Left kidney (tissue), 1 donor: ENCODE measurements at regions not wholly inside any gene's neighbourhood (a gene's known extent, or its start where the extent isn't known, plus 50 kb on each side); places are given as distances from the start of the nearest gene placed in this dataset.

Experiments used
- DNase-seq: peaks from one replicate; pipeline ENCODE4 v3.0.0-alpha.2; 2013

GRCh38 chr2:212609479-212609878 lies 70.9 kb upstream of the ERBB4 start:
- no peak for DNase-seq

GRCh38 chr2:212607080-212607479 lies 68.5 kb upstream of the ERBB4 start:
- DNase-seq: no peak

- DNase-seq: no peak
Observed at GRCh38 chr2:212606232-212606631, 67.6 kb upstream of the ERBB4 start.

GRCh38 chr2:212596688-212597087 lies 58.1 kb upstream of the ERBB4 start:
- no peak for DNase-seq

GRCh38 chr2:212596276-212596675 lies 57.7 kb upstream of the ERBB4 start:
- no peak for DNase-seq

- no peak for DNase-seq
Observed at GRCh38 chr2:212595036-212595654, 56.5 kb upstream of the ERBB4 start.

- no peak for DNase-seq
Observed at GRCh38 chr2:212592695-212593094, 54.1 kb upstream of the ERBB4 start.
